ENCODE measurements at regions not wholly inside any gene's neighbourhood (a gene's known extent, or its start where the extent isn't known, plus 50 kb on each side); places are given as distances from the start of the nearest gene placed in this dataset.

DNA sequence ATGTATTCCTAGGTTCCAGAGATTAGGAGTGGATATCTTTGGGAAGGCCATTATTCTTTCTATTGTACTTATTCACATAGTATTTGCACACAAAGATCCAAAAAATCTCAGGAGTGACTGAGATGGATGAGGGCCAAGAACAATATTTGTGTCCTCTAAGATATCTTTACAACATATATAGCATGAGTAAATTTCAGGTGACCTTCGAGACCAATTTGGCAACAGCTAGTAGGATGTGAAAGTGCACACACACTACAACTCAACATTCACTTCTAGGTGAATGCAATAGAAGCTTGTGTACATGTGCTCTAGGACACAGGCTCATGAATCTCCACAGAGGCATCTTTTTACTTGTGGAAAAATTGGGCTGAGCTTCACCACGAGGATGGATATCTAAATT is 224.0 kb downstream of the C1orf94 start:
- no peak overlapping the region for H3K4me3 ChIP-seq (ENCODE audit: low read length in 3 of 3)
- no peaks in the 10 kb centered on the region for H3K36me3 ChIP-seq (ENCODE audit: control insufficient read depth in 3 of 3, insufficient read depth in 3 of 3, low read length in 3 of 3)
- H3K4me1 ChIP-seq (ENCODE audit: control insufficient read depth in 3 of 3, insufficient read depth in 3 of 3, low read length in 3 of 3): no peaks in the 10 kb centered on the region

GRCh38 chr1:34403156-34403555 is 226.4 kb downstream of the C1orf94 start:
- Histone ChIP-seq H3K27me3 (ENCODE audit: control insufficient read depth in 3 of 3, insufficient read depth in 3 of 3, low read length in 3 of 3) (no peaks in the 10 kb centered on the region), H3K27ac (ENCODE audit: low read depth, low read length) (no peak overlapping the region), H3K9ac (ENCODE audit: low read depth in 1 of 3, low read length in 3 of 3) (no peak overlapping the region), H3K36me3 (ENCODE audit: control insufficient read depth in 3 of 3, insufficient read depth in 3 of 3, low read length in 3 of 3) (no peaks in the 10 kb centered on the region), H3K4me1 (ENCODE audit: control insufficient read depth in 3 of 3, insufficient read depth in 3 of 3, low read length in 3 of 3) (no peaks in the 10 kb centered on the region), H3K9me3 (ENCODE audit: control insufficient read depth in 3 of 3, low read length in 3 of 3) (no peaks in the 10 kb centered on the region), H3K4me3 (ENCODE audit: low read length in 3 of 3) (no peak overlapping the region)

More for the DNA sequence above, 224.0 kb downstream of the C1orf94 start:
- Histone ChIP-seq H3K27me3 (ENCODE audit: control insufficient read depth in 3 of 3, insufficient read depth in 3 of 3, low read length in 3 of 3) (no peaks in the 10 kb centered on the region), H3K27ac (ENCODE audit: low read depth, low read length) (no peak overlapping the region), H3K9me3 (ENCODE audit: control insufficient read depth in 3 of 3, low read length in 3 of 3) (peaks cover 0 to 2% (median 0%) of the 10 kb centered on the region in 3 donors), H3K9ac (ENCODE audit: low read depth in 1 of 3, low read length in 3 of 3) (no peak overlapping the region)

- Histone ChIP-seq H3K9me3 (ENCODE audit: control insufficient read depth in 3 of 3, low read length in 3 of 3) (no peaks in the 10 kb centered on the region), H3K4me1 (ENCODE audit: control insufficient read depth in 3 of 3, insufficient read depth in 3 of 3, low read length in 3 of 3) (no peaks in the 10 kb centered on the region), H3K27me3 (ENCODE audit: control insufficient read depth in 3 of 3, insufficient read depth in 3 of 3, low read length in 3 of 3) (no peaks in the 10 kb centered on the region), H3K36me3 (ENCODE audit: control insufficient read depth in 3 of 3, insufficient read depth in 3 of 3, low read length in 3 of 3) (no peaks in the 10 kb centered on the region), H3K4me3 (ENCODE audit: low read length in 3 of 3) (no peak overlapping the region), H3K27ac (ENCODE audit: low read depth, low read length) (no peak overlapping the region), H3K9ac (ENCODE audit: low read depth in 1 of 3, low read length in 3 of 3) (no peak overlapping the region)
These were observed 228.1 kb downstream of the C1orf94 start for GRCh38 chr1:34404804-34405203.

GRCh38 chr1:34405266-34405959 is 228.7 kb downstream of the C1orf94 start:
- Histone ChIP-seq H3K9me3 (ENCODE audit: control insufficient read depth in 3 of 3, low read length in 3 of 3) (no peaks in the 10 kb centered on the region), H3K4me1 (ENCODE audit: control insufficient read depth in 3 of 3, insufficient read depth in 3 of 3, low read length in 3 of 3) (no peaks in the 10 kb centered on the region), H3K36me3 (ENCODE audit: control insufficient read depth in 3 of 3, insufficient read depth in 3 of 3, low read length in 3 of 3) (no peaks in the 10 kb centered on the region), H3K27me3 (ENCODE audit: control insufficient read depth in 3 of 3, insufficient read depth in 3 of 3, low read length in 3 of 3) (no peaks in the 10 kb centered on the region), H3K9ac (ENCODE audit: low read depth in 1 of 3, low read length in 3 of 3) (no peak overlapping the region), H3K27ac (ENCODE audit: low read depth, low read length) (no peak overlapping the region), H3K4me3 (ENCODE audit: low read length in 3 of 3) (no peak overlapping the region)

DNA sequence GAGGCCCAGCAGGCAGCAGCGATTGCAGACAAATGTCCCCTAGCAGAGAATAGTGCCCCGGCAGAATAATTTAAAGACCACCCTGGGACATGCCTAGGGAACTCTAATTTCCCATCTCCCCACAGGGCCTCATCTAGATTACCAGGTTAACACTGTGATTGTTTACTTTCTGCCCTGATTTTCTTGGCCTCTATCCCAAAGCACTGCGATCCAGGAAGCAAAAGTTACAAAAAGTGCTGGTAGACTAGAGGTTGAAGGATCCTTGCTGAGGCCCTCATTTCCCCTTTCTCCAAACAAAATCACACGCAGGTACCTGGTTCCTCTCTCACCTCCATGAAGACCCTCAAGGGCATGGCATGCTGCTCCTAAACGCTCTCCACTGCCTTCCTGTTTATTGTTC is 229.7 kb downstream of the C1orf94 start:
- no peaks in the 10 kb centered on the region for H3K9me3 ChIP-seq (ENCODE audit: control insufficient read depth in 3 of 3, low read length in 3 of 3)
- no peaks in the 10 kb centered on the region for H3K4me1 ChIP-seq (ENCODE audit: control insufficient read depth in 3 of 3, insufficient read depth in 3 of 3, low read length in 3 of 3)
- no peak overlapping the region for H3K27ac ChIP-seq (ENCODE audit: low read depth, low read length)
- no peak overlapping the region for H3K4me3 ChIP-seq (ENCODE audit: low read length in 3 of 3)
- no peaks in the 10 kb centered on the region for H3K36me3 ChIP-seq (ENCODE audit: control insufficient read depth in 3 of 3, insufficient read depth in 3 of 3, low read length in 3 of 3)
- H3K9ac ChIP-seq (ENCODE audit: low read depth in 1 of 3, low read length in 3 of 3): no peak overlapping the region
- no peaks in the 10 kb centered on the region for H3K27me3 ChIP-seq (ENCODE audit: control insufficient read depth in 3 of 3, insufficient read depth in 3 of 3, low read length in 3 of 3)

DNA sequence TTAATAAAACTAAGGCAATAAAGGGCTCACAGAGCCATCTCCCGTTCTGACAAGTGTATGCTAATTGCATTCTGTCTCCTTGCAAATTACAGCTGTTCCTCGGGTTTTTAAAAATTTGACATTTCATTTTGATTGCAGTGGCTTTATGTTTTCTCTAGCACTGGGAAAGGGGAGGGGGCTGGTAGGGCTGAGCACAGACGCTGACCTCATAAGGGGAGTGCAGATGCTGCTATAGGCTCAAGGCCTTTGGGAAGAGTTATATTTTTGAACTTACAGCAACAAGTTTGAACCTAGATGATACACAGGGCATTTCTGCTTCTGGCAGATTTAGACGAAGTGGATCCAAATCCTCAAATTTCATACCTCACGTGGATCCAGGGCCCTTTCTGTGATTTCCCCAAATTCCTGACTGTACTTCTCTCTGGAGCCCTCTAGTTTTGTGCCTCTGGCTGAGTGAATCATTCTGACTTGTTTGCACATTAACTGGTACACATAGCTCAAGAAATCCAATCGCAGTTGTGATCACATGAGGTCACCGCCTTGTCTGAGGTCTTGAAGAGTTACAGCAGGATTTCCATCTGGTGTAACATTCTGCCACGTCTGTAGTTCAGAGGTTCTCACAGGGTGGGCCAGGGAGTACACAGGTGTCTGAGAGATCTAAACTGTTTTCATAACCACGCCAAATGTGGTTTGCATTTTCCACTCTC is 230.3 kb downstream of the C1orf94 start:
- Histone ChIP-seq H3K27me3 (ENCODE audit: control insufficient read depth in 3 of 3, insufficient read depth in 3 of 3, low read length in 3 of 3) (no peaks in the 10 kb centered on the region), H3K4me3 (ENCODE audit: low read length in 3 of 3) (no peak overlapping the region), H3K36me3 (ENCODE audit: control insufficient read depth in 3 of 3, insufficient read depth in 3 of 3, low read length in 3 of 3) (no peaks in the 10 kb centered on the region), H3K9ac (ENCODE audit: low read depth in 1 of 3, low read length in 3 of 3) (no peak overlapping the region), H3K27ac (ENCODE audit: low read depth, low read length) (no peak overlapping the region), H3K9me3 (ENCODE audit: control insufficient read depth in 3 of 3, low read length in 3 of 3) (no peaks in the 10 kb centered on the region), H3K4me1 (ENCODE audit: control insufficient read depth in 3 of 3, insufficient read depth in 3 of 3, low read length in 3 of 3) (no peaks in the 10 kb centered on the region)

DNA sequence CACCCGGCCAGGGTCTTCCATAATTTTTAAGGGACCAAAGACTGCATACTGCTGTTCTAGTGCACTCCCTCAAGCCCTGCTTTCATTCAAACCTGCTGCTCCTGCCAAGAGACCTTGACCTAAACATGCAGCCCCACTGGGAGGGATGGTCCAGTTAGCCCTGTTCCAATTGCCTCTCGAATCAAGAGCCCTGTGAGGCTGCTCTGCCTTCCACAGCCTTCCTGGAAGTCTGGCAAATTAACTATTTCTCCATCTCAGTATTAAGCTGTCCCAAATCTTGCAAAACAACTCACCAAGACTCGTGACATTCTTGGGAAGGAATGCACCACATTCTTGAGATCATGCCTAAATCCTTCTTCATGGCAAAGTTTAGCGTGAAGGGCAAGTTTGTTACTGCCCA is 231.3 kb downstream of the C1orf94 start:
- Histone ChIP-seq H3K27me3 (ENCODE audit: control insufficient read depth in 3 of 3, insufficient read depth in 3 of 3, low read length in 3 of 3) (no peaks in the 10 kb centered on the region), H3K4me1 (ENCODE audit: control insufficient read depth in 3 of 3, insufficient read depth in 3 of 3, low read length in 3 of 3) (no peaks in the 10 kb centered on the region), H3K9ac (ENCODE audit: low read depth in 1 of 3, low read length in 3 of 3) (no peak overlapping the region), H3K4me3 (ENCODE audit: low read length in 3 of 3) (no peak overlapping the region), H3K9me3 (ENCODE audit: control insufficient read depth in 3 of 3, low read length in 3 of 3) (no peaks in the 10 kb centered on the region), H3K36me3 (ENCODE audit: control insufficient read depth in 3 of 3, insufficient read depth in 3 of 3, low read length in 3 of 3) (no peaks in the 10 kb centered on the region), H3K27ac (ENCODE audit: low read depth, low read length) (no peak overlapping the region)

GRCh38 chr1:34409689-34410229 is 233.1 kb downstream of the C1orf94 start:
- Histone ChIP-seq H3K27ac (ENCODE audit: low read depth, low read length) (no peak overlapping the region), H3K4me3 (ENCODE audit: low read length in 3 of 3) (no peak overlapping the region), H3K9ac (ENCODE audit: low read depth in 1 of 3, low read length in 3 of 3) (no peak overlapping the region), H3K4me1 (ENCODE audit: control insufficient read depth in 3 of 3, insufficient read depth in 3 of 3, low read length in 3 of 3) (no peaks in the 10 kb centered on the region), H3K36me3 (ENCODE audit: control insufficient read depth in 3 of 3, insufficient read depth in 3 of 3, low read length in 3 of 3) (no peaks in the 10 kb centered on the region), H3K27me3 (ENCODE audit: control insufficient read depth in 3 of 3, insufficient read depth in 3 of 3, low read length in 3 of 3) (no peaks in the 10 kb centered on the region), H3K9me3 (ENCODE audit: control insufficient read depth in 3 of 3, low read length in 3 of 3) (peaks cover 0 to under 1% (median 0%) of the 10 kb centered on the region in 3 donors)

DNA sequence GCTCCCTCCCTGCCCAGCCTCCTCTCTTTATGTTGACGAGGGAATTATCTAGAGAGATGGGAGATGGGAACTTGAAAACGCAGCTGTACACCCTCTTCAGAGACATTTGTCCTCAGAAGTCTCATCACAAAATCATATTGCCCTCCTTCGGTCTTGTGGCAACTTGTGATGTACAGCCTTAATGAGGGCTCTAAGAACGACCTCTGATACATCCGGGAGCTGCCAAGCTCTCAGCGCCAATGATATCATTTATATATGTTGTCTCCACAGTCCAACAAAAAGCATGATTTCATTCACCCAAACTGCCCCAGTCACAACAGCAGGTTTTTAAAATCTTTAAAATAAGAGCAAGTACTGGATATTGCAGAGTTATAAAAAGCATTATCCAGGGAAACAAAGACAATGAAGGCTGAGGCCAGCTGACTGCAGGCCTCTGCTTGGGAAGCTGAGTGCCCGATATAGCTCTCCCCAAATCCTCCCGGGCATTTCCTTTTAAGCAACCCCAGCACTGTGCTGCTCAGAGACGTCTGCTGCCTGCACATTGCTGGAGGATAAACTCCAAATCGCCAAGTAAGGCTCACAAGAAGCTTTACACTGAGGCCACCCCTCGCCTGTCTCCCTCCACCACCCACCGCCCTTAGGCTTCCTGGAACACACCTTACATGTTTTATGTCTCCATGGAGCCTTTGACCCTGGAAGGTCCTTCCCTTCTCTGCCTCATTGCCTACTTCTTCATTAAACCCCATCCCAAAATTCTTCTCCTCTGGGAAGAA is 236.1 kb downstream of the C1orf94 start:
- H3K4me1 ChIP-seq (ENCODE audit: control insufficient read depth in 3 of 3, insufficient read depth in 3 of 3, low read length in 3 of 3): no peaks in the 10 kb centered on the region
- no peak overlapping the region for H3K27ac ChIP-seq (ENCODE audit: low read depth, low read length)
- no peak overlapping the region for H3K4me3 ChIP-seq (ENCODE audit: low read length in 3 of 3)

More for the DNA sequence above, 236.1 kb downstream of the C1orf94 start:
- H3K36me3 ChIP-seq (ENCODE audit: control insufficient read depth in 3 of 3, insufficient read depth in 3 of 3, low read length in 3 of 3): no peaks in the 10 kb centered on the region
- H3K27me3 ChIP-seq (ENCODE audit: control insufficient read depth in 3 of 3, insufficient read depth in 3 of 3, low read length in 3 of 3): peaks cover 0 to 5% (median 2%) of the 10 kb centered on the region in 3 donors
- peaks cover 0 to 2% (median 0%) of the 10 kb centered on the region in 3 donors for H3K9me3 ChIP-seq (ENCODE audit: control insufficient read depth in 3 of 3, low read length in 3 of 3)
- no peak overlapping the region for H3K9ac ChIP-seq (ENCODE audit: low read depth in 1 of 3, low read length in 3 of 3)

Data from skeletal muscle tissue (tissue), 3 donors.